Stimulated activated CD4-positive, alpha-beta T cell treated with anti-CD3 and anti-CD28 coated beads, Interleukin-1b, Interleukin-23, amount 100 ng/mL, for 1 hour (primary cell): ENCODE measurements at regions not wholly inside any gene's neighbourhood (a gene's known extent, or its start where the extent isn't known, plus 50 kb on each side); places are given as distances from the start of the nearest gene placed in this dataset.
A peak's percentile ranks its signal among the peaks of the same experiment; 100 is the strongest.

ENCODE experiments used
- DNase-seq, 2 donors: peaks; one replicate each; pipeline ENCODE4 v3.0.0-alpha.2; 2020; ENCODE audit warnings: low read depth in 2 of 2

- peak in 1 of 2 donors; percentile 42 for DNase-seq
Observed at GRCh38 chr7:17234398-17235031, 63.9 kb upstream of the AHR start.

GRCh38 chr7:17236171-17236570, 62.3 kb upstream of the AHR start:
- no peak for DNase-seq

GRCh38 chr7:17236603-17237002, 61.8 kb upstream of the AHR start:
- DNase-seq, result no peak

GRCh38 chr7:17239046-17239445, 59.4 kb upstream of the AHR start:
- no peak for DNase-seq

GRCh38 chr7:17239683-17240521, 58.5 kb upstream of the AHR start:
- DNase-seq, result no peak

DNA sequence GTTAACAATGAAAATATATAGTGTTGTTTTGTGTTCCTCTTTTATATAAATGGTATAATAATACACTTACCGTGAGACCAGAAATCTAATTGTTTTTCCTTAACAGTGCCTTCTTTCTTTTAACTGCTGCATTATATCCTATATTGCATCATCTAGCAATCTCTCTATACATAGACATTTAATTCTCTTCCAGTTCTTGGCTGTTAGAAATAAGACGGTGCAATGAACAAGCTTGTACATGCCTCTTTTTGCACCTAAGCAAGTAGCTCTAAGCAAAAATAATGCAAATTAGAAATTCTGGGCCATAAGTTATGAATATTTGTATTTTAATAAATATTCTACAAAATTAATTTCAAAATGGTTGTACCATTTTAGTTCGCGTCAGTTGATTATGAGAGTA, 55.9 kb upstream of the AHR start:
- DNase-seq, result no peak

DNA sequence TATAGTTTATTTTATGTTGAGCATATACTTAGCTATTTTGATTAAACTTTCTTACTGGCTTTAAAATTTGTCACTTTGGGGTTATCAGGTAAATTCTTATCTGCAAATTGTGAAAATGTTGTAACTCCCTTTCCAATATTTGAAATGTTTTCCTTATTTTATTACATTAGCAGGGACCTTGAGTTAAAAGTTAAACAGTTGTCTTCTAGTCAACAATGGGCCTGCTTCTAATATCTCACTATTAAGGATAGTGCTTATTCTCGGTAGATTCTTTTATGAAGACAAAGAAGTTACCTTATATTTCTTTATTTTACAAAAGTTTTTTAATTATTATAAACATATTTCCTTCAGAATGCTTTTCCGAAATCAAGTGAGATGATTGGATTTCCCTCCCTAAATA, 53.7 kb upstream of the AHR start:
- no peak for DNase-seq

GRCh38 chr7:17247357-17247756, 51.1 kb upstream of the AHR start:
- no peak for DNase-seq

- DNase-seq, result no peak
Observed at GRCh38 chr7:17248527-17248926, 49.9 kb upstream of the AHR start.
